ENCODE measurements at regions not wholly inside any gene's neighbourhood (a gene's known extent, or its start where the extent isn't known, plus 50 kb on each side); places are given as distances from the start of the nearest gene placed in this dataset.

- no peak for TF ChIP-seq CTCF (IDR thresholded peaks at IDR 0.05)
- no peak for TF ChIP-seq POLR2A (IDR thresholded peaks at IDR 0.05)
- TF ChIP-seq POLR2AphosphoS5 (IDR thresholded peaks at IDR 0.05) = no peak
Observed at GRCh38 chr3:79869461-79870312, 101.9 kb upstream of the ROBO1 start.

All from prostate gland (tissue), 2 donors.